Loucy (cell line): ENCODE measurements at regions not wholly inside any gene's neighbourhood (a gene's known extent, or its start where the extent isn't known, plus 50 kb on each side); places are given as distances from the start of the nearest gene placed in this dataset.

ENCODE experiments used
- H2AFZ ChIP-seq: fragments of 200-600 bp; sonication (generic); 2 replicates; pipeline ENCODE4 v1.6.0; 2016; ENCODE audit warnings: antibody characterized with exemption, mild to moderate bottlenecking, low read length, moderate library complexity
- H3F3A ChIP-seq: fragments of 200-600 bp; 2 replicates; pipeline ENCODE4 v1.6.0; 2016; ENCODE audit warnings: antibody characterized with exemption, low read depth, mild to moderate bottlenecking
- H3K27me3 ChIP-seq: fragments of 200-600 bp; sonication (generic); 2 replicates; pipeline ENCODE4 v1.6.1; 2014; ENCODE audit warnings: low read length, mild to moderate bottlenecking; ENCODE audit not compliant: insufficient read depth, poor library complexity, severe bottlenecking
- H3K36me3 ChIP-seq: fragments of 200-600 bp; sonication (generic); 2 replicates; pipeline ENCODE4 v1.6.1; 2016; ENCODE audit warnings: low read length; ENCODE audit not compliant: insufficient read depth
- H3K4me1 ChIP-seq: fragments of 200-600 bp; sonication (generic); 2 replicates; pipeline ENCODE4 v1.5.1; 2014; ENCODE audit warnings: low read length, mild to moderate bottlenecking; ENCODE audit not compliant: insufficient read depth, poor library complexity, severe bottlenecking
- H3K4me2 ChIP-seq: fragments of 200-600 bp; sonication (generic); 2 replicates; pipeline ENCODE4 v1.6.0; 2014; ENCODE audit warnings: antibody characterized with exemption, low read length, low read depth, mild to moderate bottlenecking; ENCODE audit not compliant: poor library complexity, severe bottlenecking
- H3K4me3 ChIP-seq: fragments of 200-600 bp; sonication (generic); 2 replicates; pipeline ENCODE4 v1.5.1; 2014; ENCODE audit warnings: low read length, mild to moderate bottlenecking, mixed read lengths; ENCODE audit not compliant: poor library complexity, severe bottlenecking
- H3K79me2 ChIP-seq: fragments of 200-600 bp; sonication (generic); 2 replicates; pipeline ENCODE4 v1.6.1; 2014; ENCODE audit warnings: low read length; ENCODE audit not compliant: insufficient read depth
- H3K9ac ChIP-seq: fragments of 200-600 bp; sonication (generic); 2 replicates; pipeline ENCODE4 v1.6.0; 2014; ENCODE audit warnings: mild to moderate bottlenecking, low read depth, low read length, moderate library complexity; ENCODE audit not compliant: poor library complexity, severe bottlenecking
- H3K9me2 ChIP-seq: fragments of 200-600 bp; sonication (generic); replicated peaks from 2 replicates; pipeline ENCODE4 v1.6.1; 2016; ENCODE audit warnings: low read depth, low read length, mixed read lengths
- H3K9me3 ChIP-seq: fragments of 200-600 bp; sonication (generic); 2 replicates; pipeline ENCODE4 v1.6.1; 2014; ENCODE audit warnings: mild to moderate bottlenecking, antibody characterized with exemption, low read length, low read depth; ENCODE audit not compliant: insufficient read depth
- H4K20me1 ChIP-seq: fragments of 200-600 bp; sonication (generic); 2 replicates; pipeline ENCODE4 v1.6.0; 2014; ENCODE audit warnings: antibody characterized with exemption, low read length, mild to moderate bottlenecking; ENCODE audit not compliant: insufficient read depth, poor library complexity, severe bottlenecking
- EZH2phosphoT487 ChIP-seq: fragments of 200-600 bp; IDR thresholded peaks from 2 replicates; pipeline ENCODE4 v1.6.1; 2018; ENCODE audit warnings: antibody characterized with exemption, mild to moderate bottlenecking, moderate library complexity, borderline replicate concordance
- TF ChIP-seq, protein P1 (sequence below): fragments of 200-600 bp; sonication (generic); conservative IDR thresholded peaks from 2 replicates; pipeline ENCODE4 v1.5.1; 2014; ENCODE audit warnings: mild to moderate bottlenecking, antibody characterized with exemption, low read length

DNA sequence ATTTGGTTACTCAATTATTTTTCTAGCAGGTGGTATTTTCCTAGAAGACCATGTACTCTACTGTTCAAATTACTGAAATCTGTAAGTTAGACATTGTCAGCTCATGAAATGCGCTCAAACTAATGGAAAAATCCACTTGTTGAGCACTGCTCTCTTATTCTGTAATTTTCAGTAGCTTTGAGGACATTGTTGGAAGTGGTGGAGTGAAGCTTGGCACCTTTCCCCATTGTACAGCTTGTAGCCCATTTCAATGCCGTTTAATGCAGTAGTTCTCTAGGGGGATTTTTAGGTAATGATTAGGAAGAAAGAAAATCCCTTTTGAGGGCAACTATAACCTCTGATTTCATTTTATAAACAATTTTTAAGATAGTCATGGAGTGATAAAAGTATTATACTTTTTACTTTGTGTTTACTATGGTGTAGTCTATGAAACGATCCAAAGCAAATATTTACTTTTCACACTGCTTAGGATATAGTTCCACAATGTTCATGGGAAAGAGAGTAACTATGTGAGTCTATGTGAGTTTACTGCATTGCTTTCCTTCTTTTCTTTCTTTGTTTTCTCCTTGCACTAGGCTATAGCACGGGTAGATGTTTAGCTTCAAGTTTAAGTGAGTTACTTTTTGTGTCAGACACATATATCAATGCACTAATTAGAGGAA is 165.8 kb upstream of the ANKH start:
- Histone ChIP-seq H3K4me3 (no peak overlapping the region), H3K4me2 (no peak overlapping the region), H4K20me1 (no peaks in the 10 kb centered on the region), H3K9ac (no peak overlapping the region), H3K9me3 (no peaks in the 10 kb centered on the region), H2AFZ (no peak overlapping the region), H3K36me3 (no peaks in the 10 kb centered on the region), H3K27me3 (no peaks in the 10 kb centered on the region), H3F3A (no peaks in the 10 kb centered on the region), H3K9me2 (no peaks in the 10 kb centered on the region), H3K4me1 (no peaks in the 10 kb centered on the region), H3K79me2 (no peaks in the 10 kb centered on the region)
- TF ChIP-seq, protein P1, sequence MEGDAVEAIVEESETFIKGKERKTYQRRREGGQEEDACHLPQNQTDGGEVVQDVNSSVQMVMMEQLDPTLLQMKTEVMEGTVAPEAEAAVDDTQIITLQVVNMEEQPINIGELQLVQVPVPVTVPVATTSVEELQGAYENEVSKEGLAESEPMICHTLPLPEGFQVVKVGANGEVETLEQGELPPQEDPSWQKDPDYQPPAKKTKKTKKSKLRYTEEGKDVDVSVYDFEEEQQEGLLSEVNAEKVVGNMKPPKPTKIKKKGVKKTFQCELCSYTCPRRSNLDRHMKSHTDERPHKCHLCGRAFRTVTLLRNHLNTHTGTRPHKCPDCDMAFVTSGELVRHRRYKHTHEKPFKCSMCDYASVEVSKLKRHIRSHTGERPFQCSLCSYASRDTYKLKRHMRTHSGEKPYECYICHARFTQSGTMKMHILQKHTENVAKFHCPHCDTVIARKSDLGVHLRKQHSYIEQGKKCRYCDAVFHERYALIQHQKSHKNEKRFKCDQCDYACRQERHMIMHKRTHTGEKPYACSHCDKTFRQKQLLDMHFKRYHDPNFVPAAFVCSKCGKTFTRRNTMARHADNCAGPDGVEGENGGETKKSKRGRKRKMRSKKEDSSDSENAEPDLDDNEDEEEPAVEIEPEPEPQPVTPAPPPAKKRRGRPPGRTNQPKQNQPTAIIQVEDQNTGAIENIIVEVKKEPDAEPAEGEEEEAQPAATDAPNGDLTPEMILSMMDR, result no peak
- no peak for TF ChIP-seq EZH2phosphoT487

GRCh38 chr5:15034379-15034778 is 162.8 kb upstream of the ANKH start:
- Histone ChIP-seq H3K36me3 (no peaks in the 10 kb centered on the region), H3K4me1 (no peaks in the 10 kb centered on the region), H3F3A (no peaks in the 10 kb centered on the region), H3K27me3 (no peaks in the 10 kb centered on the region), H3K9me2 (no peaks in the 10 kb centered on the region), H3K4me3 (no peak overlapping the region), H2AFZ (no peak overlapping the region), H3K4me2 (no peak overlapping the region), H3K9ac (no peak overlapping the region), H4K20me1 (no peaks in the 10 kb centered on the region), H3K79me2 (no peaks in the 10 kb centered on the region), H3K9me3 (no peaks in the 10 kb centered on the region)
- TF ChIP-seq EZH2phosphoT487, result no peak
- TF ChIP-seq, protein P1, result no peak

DNA sequence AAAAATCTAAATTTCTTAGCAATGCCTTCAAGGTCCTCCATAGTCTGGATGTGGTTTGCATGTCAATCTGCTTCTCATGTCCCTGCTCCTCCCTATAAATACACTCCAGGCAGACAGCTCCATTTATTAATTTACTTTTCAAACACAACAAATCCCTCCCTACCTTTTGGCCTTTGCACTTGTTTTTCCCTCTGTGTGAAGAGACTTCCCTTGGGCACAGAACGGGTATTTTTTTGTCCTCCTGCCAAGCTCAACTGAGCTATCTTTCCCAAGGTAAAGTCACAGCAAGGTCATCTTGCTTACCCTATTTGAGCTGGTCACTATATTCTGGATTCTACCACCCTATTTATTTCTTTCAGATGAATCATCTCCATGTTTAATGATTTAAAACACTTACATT is 159.6 kb upstream of the ANKH start:
- Histone ChIP-seq H3K9ac (no peak overlapping the region), H3K79me2 (no peaks in the 10 kb centered on the region), H3K4me3 (no peak overlapping the region), H3K9me3 (peaks cover 4% of the 10 kb centered on the region; the same call in 1 of the 2 replicates), H3F3A (no peaks in the 10 kb centered on the region), H2AFZ (no peak overlapping the region), H3K9me2 (no peaks in the 10 kb centered on the region), H4K20me1 (no peaks in the 10 kb centered on the region), H3K36me3 (no peaks in the 10 kb centered on the region), H3K4me1 (peaks cover 13% of the 10 kb centered on the region), H3K4me2 (no peak overlapping the region), H3K27me3 (no peaks in the 10 kb centered on the region)
- TF ChIP-seq, protein P1, result no peak
- TF ChIP-seq EZH2phosphoT487, result no peak
